ENCODE measurements at regions not wholly inside any gene's neighbourhood (a gene's known extent, or its start where the extent isn't known, plus 50 kb on each side); places are given as distances from the start of the nearest gene placed in this dataset.

GRCh38 chr7:16961641-16962040 lies 79.9 kb upstream of the AGR3 start:
- FAIRE-seq, result no peak
- Histone ChIP-seq H3K23me2 (ENCODE audit: low read depth, low read length) (no peaks in the 10 kb centered on the region; the same call in 1 of the 2 replicates), H2AK5ac (ENCODE audit: low read depth, low read length) (no peak overlapping the region), H3K79me1 (ENCODE audit: low read depth, low read length) (no peaks in the 10 kb centered on the region), H4K8ac (ENCODE audit: extremely low read depth, insufficient read depth, low read length) (no peak overlapping the region), H3K56ac (replicated peaks; ENCODE audit: insufficient read length, low read depth, low read length) (no peak overlapping the region), H3K18ac (ENCODE audit: extremely low read depth, low read length) (no peak overlapping the region), H3K4me3 (ENCODE audit: extremely low read depth in 1 of 4, insufficient read depth in 2 of 4, low read depth in 3 of 4, low read length in 4 of 4) (no peak overlapping the region), H2BK20ac (ENCODE audit: low read length) (no peak overlapping the region), H3K23ac (ENCODE audit: insufficient read length) (no peak overlapping the region), H3K79me2 (ENCODE audit: control insufficient read depth in 1 of 2, insufficient read depth in 2 of 2, low read length in 2 of 2) (no peaks in the 10 kb centered on the region), H2BK120ac (replicated peaks; ENCODE audit: low read depth, low read length) (no peak overlapping the region), H3K27me3 (replicated peaks in 1 of 4; ENCODE audit: control insufficient read depth in 3 of 4, extremely low read depth in 1 of 4, insufficient read depth in 3 of 4, low read length in 3 of 4) (no peaks in the 10 kb centered on the region), H2BK5ac (ENCODE audit: low read depth, low read length) (no peak overlapping the region), H2AFZ (ENCODE audit: low read length) (no peak overlapping the region), H4K5ac (ENCODE audit: insufficient read length, low read depth, low read length) (no peak overlapping the region), H3K14ac (ENCODE audit: insufficient read length) (no peak overlapping the region), H4K20me1 (replicated peaks in 1 of 2; ENCODE audit: control insufficient read depth in 1 of 2, insufficient read depth in 2 of 2, low read length in 2 of 2) (no peaks in the 10 kb centered on the region), H3K36me3 (ENCODE audit: control insufficient read depth in 2 of 4, insufficient read depth in 4 of 4, low read length in 3 of 4) (no peaks in the 10 kb centered on the region), H2BK12ac (ENCODE audit: low read depth, low read length) (no peak overlapping the region), H4K91ac (replicated peaks; ENCODE audit: insufficient read length, low read length) (no peak overlapping the region), H3K27ac (ENCODE audit: low read depth, low read length) (no peak overlapping the region), H3K4ac (replicated peaks; ENCODE audit: insufficient read length, low read depth, low read length) (no peak overlapping the region), H3K9me3 (ENCODE audit: insufficient read depth in 2 of 2, low read depth in 1 of 2, low read length in 1 of 2) (peaks cover 3 to 5% of the 10 kb centered on the region in 2 experiments; a peak in 2 of 4 replicates), H3K9ac (replicated peaks in 1 of 4; ENCODE audit: extremely low read depth in 1 of 4, low read depth in 3 of 4, low read length in 3 of 4) (no peak overlapping the region), H2BK15ac (ENCODE audit: low read length) (no peak overlapping the region), H3K4me1 (replicated peaks in 1 of 4; ENCODE audit: control insufficient read depth in 3 of 4, insufficient read depth in 4 of 4, low read length in 3 of 4) (no peaks in the 10 kb centered on the region), H3K4me2 (ENCODE audit: insufficient read depth in 1 of 2, low read depth in 2 of 2, low read length in 2 of 2) (no peak overlapping the region)
- TF ChIP-seq TBP (IDR thresholded peaks at IDR 0.05; ENCODE audit: low read depth, low read length) (no peak), CHD2 (IDR thresholded peaks at IDR 0.05; ENCODE audit: low read length) (no peak), ASH2L (IDR thresholded peaks at IDR 0.05; ENCODE audit: low read length) (no peak), SUZ12 (IDR thresholded peaks at IDR 0.05; ENCODE audit: low read length) (no peak)
- CTCF ChIA-PET (ENCODE audit: partially characterized antibody), result interaction anchor here (1.4 to 1.8 kb wide), 2 partner anchors 9 to 21 kb away, joined by 5 read pairs; no protein-coding TSS in a partner anchor
- DNase-seq (ENCODE audit: low read depth in 1 of 2, low spot score in 2 of 2), result no peak
- POLR2A ChIA-PET (ENCODE audit: partially characterized antibody), result no interaction called here
- WGBS, 2 experiments (ENCODE audit: extremely low coverage in 1 of 2, insufficient coverage in 1 of 2, insufficient read length in 1 of 2, insufficient replicate concordance in 2 of 2, low coverage in 1 of 2, low lambda C conversion rate in 2 of 2, missing lambda C conversion rate in 1 of 2), result 94% methylated on average over 2 of the region's 2 CpGs; no CpG with 5 or more reads in 1 of the 2 experiments
